IPS-20b (cell line): ENCODE measurements at regions not wholly inside any gene's neighbourhood (a gene's known extent, or its start where the extent isn't known, plus 50 kb on each side); places are given as distances from the start of the nearest gene placed in this dataset.

Experiments used
- H3K27ac ChIP-seq: one replicate; pipeline ENCODE4 v1.5.1; 2013; ENCODE audit warnings: low read length
- H3K27me3 ChIP-seq: 2 replicates; pipeline ENCODE4 v1.6.1; 2013; ENCODE audit warnings: mild to moderate bottlenecking, low read length, inconsistent platforms; ENCODE audit not compliant: insufficient read depth
- H3K36me3 ChIP-seq: 2 replicates; pipeline ENCODE4 v1.6.1; 2013; ENCODE audit warnings: low read depth, mild to moderate bottlenecking, inconsistent platforms, low read length, moderate library complexity; ENCODE audit not compliant: insufficient read depth
- H3K4me1 ChIP-seq: 2 replicates; pipeline ENCODE4 v1.6.1; 2013; ENCODE audit warnings: mild to moderate bottlenecking, control low read depth, inconsistent platforms, low read length, moderate library complexity; ENCODE audit not compliant: insufficient read depth
- H3K4me3 ChIP-seq: 2 replicates; pipeline ENCODE4 v1.5.1; 2013; ENCODE audit warnings: mild to moderate bottlenecking, low read length, inconsistent platforms
- H3K9ac ChIP-seq: 2 replicates; pipeline ENCODE4 v1.6.1; 2013; ENCODE audit warnings: low read depth, mild to moderate bottlenecking, inconsistent platforms, low read length, moderate library complexity
- H3K9me3 ChIP-seq: 2 replicates; pipeline ENCODE4 v1.6.1; 2013; ENCODE audit warnings: mild to moderate bottlenecking, low read depth, low read length, inconsistent platforms; ENCODE audit not compliant: insufficient read depth

- no peak overlapping the region for H3K27ac ChIP-seq
- H3K9ac ChIP-seq = no peak overlapping the region
- no peak overlapping the region for H3K4me3 ChIP-seq
- H3K9me3 ChIP-seq = peaks cover 11% of the 10 kb centered on the region; the same call in 1 of the 2 replicates
- no peaks in the 10 kb centered on the region for H3K27me3 ChIP-seq
- no peaks in the 10 kb centered on the region for H3K4me1 ChIP-seq
- H3K36me3 ChIP-seq = no peaks in the 10 kb centered on the region
These were observed 440.4 kb downstream of the COG6 start for GRCh38 chr13:40095695-40096356.

- no peaks in the 10 kb centered on the region for H3K27me3 ChIP-seq
- H3K36me3 ChIP-seq = no peaks in the 10 kb centered on the region
- no peaks in the 10 kb centered on the region for H3K4me1 ChIP-seq
- no peak overlapping the region for H3K9ac ChIP-seq
- H3K4me3 ChIP-seq = no peak overlapping the region
- peaks cover 11% of the 10 kb centered on the region; the same call in 1 of the 2 replicates for H3K9me3 ChIP-seq
- H3K27ac ChIP-seq = no peak overlapping the region
These were observed 441.0 kb downstream of the COG6 start for GRCh38 chr13:40096357-40096901.

- no peaks in the 10 kb centered on the region for H3K4me1 ChIP-seq
- no peak overlapping the region for H3K4me3 ChIP-seq
- no peaks in the 10 kb centered on the region for H3K36me3 ChIP-seq
- H3K27me3 ChIP-seq = no peaks in the 10 kb centered on the region
- no peak overlapping the region for H3K9ac ChIP-seq
- H3K27ac ChIP-seq = no peak overlapping the region
- peaks cover 11% of the 10 kb centered on the region; the same call in 1 of the 2 replicates for H3K9me3 ChIP-seq
These were observed 442.8 kb downstream of the COG6 start for GRCh38 chr13:40098246-40098645.

GRCh38 chr13:40101708-40102359, 446.4 kb downstream of the COG6 start:
- Histone ChIP-seq H3K9me3 (peaks cover 11% of the 10 kb centered on the region; the same call in 1 of the 2 replicates), H3K4me3 (no peak overlapping the region), H3K27ac (no peak overlapping the region), H3K27me3 (no peaks in the 10 kb centered on the region), H3K9ac (no peak overlapping the region), H3K36me3 (no peaks in the 10 kb centered on the region), H3K4me1 (no peaks in the 10 kb centered on the region)

GRCh38 chr13:40102360-40102727, 446.9 kb downstream of the COG6 start:
- H3K36me3 ChIP-seq = no peaks in the 10 kb centered on the region
- peaks cover 11% of the 10 kb centered on the region; the same call in 1 of the 2 replicates for H3K9me3 ChIP-seq
- H3K27me3 ChIP-seq = no peaks in the 10 kb centered on the region
- no peak overlapping the region for H3K4me3 ChIP-seq
- no peak overlapping the region for H3K27ac ChIP-seq
- H3K9ac ChIP-seq = no peak overlapping the region
- no peaks in the 10 kb centered on the region for H3K4me1 ChIP-seq

GRCh38 chr13:40102854-40103253, 447.4 kb downstream of the COG6 start:
- Histone ChIP-seq H3K9me3 (peaks cover 11% of the 10 kb centered on the region; the same call in 1 of the 2 replicates), H3K27ac (no peak overlapping the region), H3K4me3 (no peak overlapping the region), H3K27me3 (no peaks in the 10 kb centered on the region), H3K36me3 (no peaks in the 10 kb centered on the region), H3K4me1 (no peaks in the 10 kb centered on the region), H3K9ac (no peak overlapping the region)

- no peak overlapping the region for H3K27ac ChIP-seq
- peaks cover 11% of the 10 kb centered on the region; the same call in 1 of the 2 replicates for H3K9me3 ChIP-seq
- H3K27me3 ChIP-seq = no peaks in the 10 kb centered on the region
- no peak overlapping the region for H3K9ac ChIP-seq
- H3K4me3 ChIP-seq = no peak overlapping the region
- no peaks in the 10 kb centered on the region for H3K4me1 ChIP-seq
- no peaks in the 10 kb centered on the region for H3K36me3 ChIP-seq
These were observed 448.4 kb downstream of the COG6 start for GRCh38 chr13:40103864-40104263.

- no peak overlapping the region for H3K4me3 ChIP-seq
- H3K9me3 ChIP-seq = no peaks in the 10 kb centered on the region
- H3K9ac ChIP-seq = no peak overlapping the region
- H3K4me1 ChIP-seq = no peaks in the 10 kb centered on the region
- no peak overlapping the region for H3K27ac ChIP-seq
- H3K27me3 ChIP-seq = no peaks in the 10 kb centered on the region
- no peaks in the 10 kb centered on the region for H3K36me3 ChIP-seq
These were observed 449.8 kb downstream of the COG6 start for GRCh38 chr13:40105231-40105630.

- Histone ChIP-seq H3K9me3 (no peaks in the 10 kb centered on the region), H3K36me3 (no peaks in the 10 kb centered on the region), H3K27ac (no peak overlapping the region), H3K4me3 (no peak overlapping the region), H3K4me1 (no peaks in the 10 kb centered on the region), H3K9ac (no peak overlapping the region), H3K27me3 (no peaks in the 10 kb centered on the region)
These were observed 453.9 kb downstream of the COG6 start for GRCh38 chr13:40109351-40109844.

GRCh38 chr13:40113643-40114304, 458.3 kb downstream of the COG6 start:
- H3K27me3 ChIP-seq = no peaks in the 10 kb centered on the region
- no peaks in the 10 kb centered on the region for H3K36me3 ChIP-seq
- H3K27ac ChIP-seq = no peak overlapping the region
- H3K9me3 ChIP-seq = no peaks in the 10 kb centered on the region
- no peak overlapping the region for H3K4me3 ChIP-seq
- H3K9ac ChIP-seq = no peak overlapping the region
- H3K4me1 ChIP-seq = 0 out of 2 replicates have a peak, but pooled peaks cover 2% of the 10 kb centered on the region

GRCh38 chr13:40114305-40114896, 458.9 kb downstream of the COG6 start:
- no peaks in the 10 kb centered on the region for H3K9me3 ChIP-seq
- H3K36me3 ChIP-seq = no peaks in the 10 kb centered on the region
- no peak overlapping the region for H3K4me3 ChIP-seq
- H3K9ac ChIP-seq = no peak overlapping the region
- H3K4me1 ChIP-seq = 0 out of 2 replicates have a peak, but pooled peaks cover 2% of the 10 kb centered on the region
- no peaks in the 10 kb centered on the region for H3K27me3 ChIP-seq
- H3K27ac ChIP-seq = no peak overlapping the region
